Heart right ventricle (tissue), 16 donors: ENCODE measurements at regions not wholly inside any gene's neighbourhood (a gene's known extent, or its start where the extent isn't known, plus 50 kb on each side); places are given as distances from the start of the nearest gene placed in this dataset.

Source experiments
- ATAC-seq, 8 donors: fragments of 200-7000 bp; cut with Tn5 transposase; one replicate each; pipeline ENCODE4 v1.9.1; 2020; ENCODE audit warnings: mild to moderate bottlenecking in 8 of 8, moderate library complexity in 8 of 8, moderate number of reproducible peaks in 1 of 8
- DNase-seq, 2 donors: peaks; one replicate each; pipeline ENCODE4 v3.0.0-alpha.2; 2020
- H3K27ac ChIP-seq, 10 donors: fragments of 200-600 bp; sonication (generic) in 2 of 10; one replicate each; pipeline versions ENCODE4 v1.5.0 to v1.8.0; 2020 to 2022; ENCODE audit warnings: mild to moderate bottlenecking in 3 of 10
- H3K27me3 ChIP-seq, 7 donors: fragments of 200-600 bp; one replicate each; pipeline ENCODE4 v1.8.0; 2021 to 2022; ENCODE audit warnings: mild to moderate bottlenecking in 2 of 7
- H3K36me3 ChIP-seq, 9 donors: fragments of 200-600 bp; sonication (generic) in 1 of 9; one replicate each; pipeline versions ENCODE4 v1.5.0 to v1.8.0; 2020 to 2022; ENCODE audit warnings: mild to moderate bottlenecking in 2 of 9
- H3K4me1 ChIP-seq, 9 donors: fragments of 200-600 bp; sonication (generic) in 1 of 9; one replicate each; pipeline versions ENCODE4 v1.5.0 to v1.8.0; 2020 to 2022; ENCODE audit warnings: mild to moderate bottlenecking in 4 of 9
- H3K4me3 ChIP-seq, 10 donors: fragments of 200-600 bp; sonication (generic) in 2 of 10; one replicate each; pipeline versions ENCODE4 v1.5.0 to v1.8.0; 2020 to 2022; ENCODE audit warnings: mild to moderate bottlenecking in 7 of 10, moderate library complexity in 2 of 10
- H3K9me3 ChIP-seq, 11 donors: fragments of 200-600 bp in 10 of 11; sonication (generic) in 2 of 11; one replicate each; pipeline versions ENCODE4 v1.5.0 to v1.8.0; 2013 to 2022; ENCODE audit warnings: mild to moderate bottlenecking in 2 of 11, control low read depth in 1 of 11, moderate library complexity in 1 of 11
- CTCF ChIP-seq, 9 donors: fragments of 200-600 bp; sonication (generic) in 2 of 9; IDR thresholded peaks; one replicate each; pipeline versions ENCODE4 v1.5.0 to v1.8.0; 2021 to 2022; ENCODE audit warnings: antibody characterized with exemption in 9 of 9, mild to moderate bottlenecking in 5 of 9, moderate library complexity in 1 of 9
- WGBS, 2 donors: extraction: QIAGEN DNeasy Blood & Tissue Kit; methylation state at CpG; one replicate each; pipeline ENCODE4 v1.1.7; 2013; ENCODE audit warnings: inconsistent platforms in 1 of 2; 5-methylcytosine and 5-hydroxymethylcytosine counted together
- intact Hi-C, 10 donors: fragments of 100-400 bp; cut with DNase I; formaldehyde crosslinking; loops; one replicate each; pipeline versions ENCODE4 v1.11.1 to v1.14.2; 2022
- donor health status: Arrhythmogenic right ventricular cardiomyopathy.
- donor health status: ischemic (EF 13 %, LVEDD 7.1; RV severe dilation, severe dysfunction).
- donor health status: healthy with polysubstance abuse.
- donor health status: DM: no; HTN: yes; CAD: no.
- donor health status: DM: no; HTN: no; CAD: no.
- donor health status: ischemic (EF 25% LVEDD 6.9; RV normal size, moderate dysfunction).
- donor health status: ischemic (EF 25% LVEDD 5.7; RV mildly dilated, moderate dysfunction).
- donor health status: healthy.
- donor health status: DM: yes; HTN: yes; CAD: no.
- donor health status: Ischemic cardiomyopathy.
- donor health status: ischemic (EF 35%, LVEDD 5.7; RV mildly dilated, moderate dysfunction).
- donor health status: nonischemic (EF 11% LVEDD 7.7; RV severe dilation, severe dysfunction).
- donor health status: DM: yes; HTN: yes; CAD: no.
- donor health status: PGD.
- donor health status: ischemic (EF 29% LVEDD 5.4; RV normal size, mild dysfunction).
- donor health status: nonischemic (EF 23%, LVEDD 6.1; RV moderate dilation, normal function).

DNA sequence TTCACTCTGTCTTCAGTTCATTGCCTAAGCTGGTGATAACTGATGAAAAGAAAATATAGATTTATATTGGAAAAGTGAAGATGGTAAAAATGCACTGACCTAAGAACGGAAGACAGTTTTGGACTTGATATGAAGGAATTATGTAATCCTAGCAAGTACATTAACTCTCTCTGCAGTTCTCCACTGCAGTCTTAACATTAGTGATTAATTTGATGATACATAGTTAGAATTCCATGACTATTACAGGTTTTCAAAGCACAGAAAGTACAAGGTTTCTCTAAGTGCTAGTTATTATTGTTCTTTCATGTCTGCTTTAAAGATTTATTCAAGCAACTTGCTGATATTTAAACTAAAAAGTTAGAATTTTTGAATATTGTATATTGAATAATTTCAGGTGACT is 1591.7 kb upstream of the ADGRL3 start:
- intact Hi-C loops: no loop called here
- Histone ChIP-seq H3K9me3 (no peaks in the 10 kb centered on the region), H3K4me3 (no peak overlapping the region), H3K4me1 (peaks cover 0 to 10% (median 0%) of the 10 kb centered on the region in 9 donors), H3K27ac (no peak overlapping the region), H3K27me3 (no peaks in the 10 kb centered on the region), H3K36me3 (no peaks in the 10 kb centered on the region)
- 45% methylated on average over 1 of the region's 1 CpG for WGBS, 2 donors
- no peak for DNase-seq
- TF ChIP-seq CTCF (IDR thresholded peaks at IDR 0.05): no peak
- ATAC-seq: no peak

GRCh38 chr4:59612235-59612634 is 1587.9 kb upstream of the ADGRL3 start:
- Histone ChIP-seq H3K4me3 (no peak overlapping the region), H3K36me3 (no peaks in the 10 kb centered on the region), H3K27me3 (no peaks in the 10 kb centered on the region), H3K9me3 (no peaks in the 10 kb centered on the region), H3K27ac (no peak overlapping the region), H3K4me1 (peaks cover 0 to 10% (median 0%) of the 10 kb centered on the region in 9 donors)
- intact Hi-C loops: no loop called here
- WGBS, 2 donors: 74 to 88% methylated on average over 1 of the region's 1 CpG
- no peak for DNase-seq
- TF ChIP-seq CTCF (IDR thresholded peaks at IDR 0.05): no peak
- no peak for ATAC-seq

DNA sequence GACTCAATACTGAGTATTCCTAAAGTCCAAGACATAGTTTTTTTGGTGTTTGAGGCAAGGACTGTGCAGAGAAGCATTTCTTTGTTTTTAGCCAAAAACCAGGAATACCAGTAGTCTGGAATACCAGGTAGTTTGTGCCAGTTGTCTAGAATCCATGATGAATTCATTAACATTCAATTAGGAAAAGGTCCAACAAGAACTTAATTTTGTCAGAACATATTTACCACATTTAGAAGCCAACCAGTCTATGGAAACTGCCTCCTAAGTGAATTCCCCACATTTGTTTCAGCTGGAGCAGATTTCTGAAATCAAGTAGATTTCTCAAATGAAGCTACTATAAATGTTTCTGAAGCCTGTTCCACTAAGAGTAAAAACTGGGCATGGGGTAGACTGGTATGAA is 1584.8 kb upstream of the ADGRL3 start:
- Histone ChIP-seq H3K9me3 (no peaks in the 10 kb centered on the region), H3K27ac (no peak overlapping the region), H3K27me3 (no peaks in the 10 kb centered on the region), H3K36me3 (no peaks in the 10 kb centered on the region), H3K4me1 (peaks cover 0 to 6% (median 0%) of the 10 kb centered on the region in 9 donors), H3K4me3 (no peak overlapping the region)
- intact Hi-C loops: no loop called here
- TF ChIP-seq CTCF (IDR thresholded peaks at IDR 0.05): no peak
- DNase-seq (no peak), ATAC-seq (no peak)

GRCh38 chr4:59629348-59629747 is 1570.8 kb upstream of the ADGRL3 start:
- Histone ChIP-seq H3K27me3 (no peaks in the 10 kb centered on the region), H3K4me3 (no peak overlapping the region), H3K36me3 (no peaks in the 10 kb centered on the region), H3K9me3 (peaks cover 0 to 11% (median 0%) of the 10 kb centered on the region in 11 donors), H3K27ac (no peak overlapping the region), H3K4me1 (no peaks in the 10 kb centered on the region)
- ATAC-seq (no peak), DNase-seq (no peak)
- intact Hi-C loops: no loop called here
- 86 to 94% methylated on average over 1 of the region's 1 CpG for WGBS, 2 donors
- TF ChIP-seq CTCF (IDR thresholded peaks at IDR 0.05): no peak

GRCh38 chr4:59630235-59630634 is 1569.9 kb upstream of the ADGRL3 start:
- Histone ChIP-seq H3K27ac (no peak overlapping the region), H3K27me3 (no peaks in the 10 kb centered on the region), H3K9me3 (peaks cover 0 to 11% (median 0%) of the 10 kb centered on the region in 11 donors), H3K4me1 (no peaks in the 10 kb centered on the region), H3K4me3 (no peak overlapping the region), H3K36me3 (no peaks in the 10 kb centered on the region)
- TF ChIP-seq CTCF (IDR thresholded peaks at IDR 0.05): no peak
- ATAC-seq (no peak), DNase-seq (no peak)
- 85 to 89% methylated on average over 3 of the region's 3 CpGs for whole genome bisulfite sequencing, 2 donors
- intact Hi-C loops: no loop called here
